ENCODE measurements at regions not wholly inside any gene's neighbourhood (a gene's known extent, or its start where the extent isn't known, plus 50 kb on each side); places are given as distances from the start of the nearest gene placed in this dataset.

DNA sequence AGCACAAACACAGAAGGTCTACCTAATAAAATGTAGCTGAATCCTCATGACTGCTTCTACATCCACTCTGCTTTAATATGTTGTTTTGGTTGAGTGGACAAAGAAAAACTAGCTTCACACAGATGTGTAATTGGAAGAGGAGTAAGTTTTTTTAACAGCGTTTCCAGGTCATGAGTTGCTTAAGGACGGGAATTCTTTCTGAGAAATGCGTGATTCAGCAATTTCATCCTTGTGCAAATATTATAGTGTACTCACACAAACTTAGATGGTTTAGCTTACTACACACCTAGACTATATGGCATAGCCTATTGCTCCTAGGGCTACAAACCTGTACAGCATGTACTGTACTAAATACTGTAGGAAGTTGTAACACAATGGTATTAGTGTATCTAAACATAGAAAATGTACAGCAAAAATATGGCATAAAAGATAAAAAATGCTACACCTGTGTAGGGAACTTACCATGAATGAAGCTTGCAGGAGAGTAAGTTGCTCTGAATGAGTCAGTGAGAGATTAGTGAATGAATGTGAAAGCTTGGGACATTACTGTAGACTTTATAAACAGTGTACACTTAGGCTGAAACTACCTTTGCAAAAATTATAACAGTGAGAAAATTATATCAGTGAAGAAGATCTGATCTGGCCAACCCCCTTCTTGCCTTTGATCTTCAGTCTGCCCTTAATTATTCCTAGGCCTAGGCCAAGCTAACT, 70.8 kb upstream of the IL15 start:
- Histone ChIP-seq H3K36me3 (no peaks in the 10 kb centered on the region), H3K4me1 (no peaks in the 10 kb centered on the region), H3K4me3 (no peak overlapping the region), H3K27ac (no peak overlapping the region), H3K9me3 (no peaks in the 10 kb centered on the region), H3K27me3 (no peaks in the 10 kb centered on the region)
- DNase-seq (no peak), ATAC-seq (no peak), FAIRE-seq (no peak)
- WGBS, 2 donors = 90 to 91% methylated on average over 3 of the region's 3 CpGs
- TF ChIP-seq, protein P1, sequence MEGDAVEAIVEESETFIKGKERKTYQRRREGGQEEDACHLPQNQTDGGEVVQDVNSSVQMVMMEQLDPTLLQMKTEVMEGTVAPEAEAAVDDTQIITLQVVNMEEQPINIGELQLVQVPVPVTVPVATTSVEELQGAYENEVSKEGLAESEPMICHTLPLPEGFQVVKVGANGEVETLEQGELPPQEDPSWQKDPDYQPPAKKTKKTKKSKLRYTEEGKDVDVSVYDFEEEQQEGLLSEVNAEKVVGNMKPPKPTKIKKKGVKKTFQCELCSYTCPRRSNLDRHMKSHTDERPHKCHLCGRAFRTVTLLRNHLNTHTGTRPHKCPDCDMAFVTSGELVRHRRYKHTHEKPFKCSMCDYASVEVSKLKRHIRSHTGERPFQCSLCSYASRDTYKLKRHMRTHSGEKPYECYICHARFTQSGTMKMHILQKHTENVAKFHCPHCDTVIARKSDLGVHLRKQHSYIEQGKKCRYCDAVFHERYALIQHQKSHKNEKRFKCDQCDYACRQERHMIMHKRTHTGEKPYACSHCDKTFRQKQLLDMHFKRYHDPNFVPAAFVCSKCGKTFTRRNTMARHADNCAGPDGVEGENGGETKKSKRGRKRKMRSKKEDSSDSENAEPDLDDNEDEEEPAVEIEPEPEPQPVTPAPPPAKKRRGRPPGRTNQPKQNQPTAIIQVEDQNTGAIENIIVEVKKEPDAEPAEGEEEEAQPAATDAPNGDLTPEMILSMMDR (IDR thresholded peaks at IDR 0.05) = no peak
- intact Hi-C loops (cut with DNase I) = no loop called here

DNA sequence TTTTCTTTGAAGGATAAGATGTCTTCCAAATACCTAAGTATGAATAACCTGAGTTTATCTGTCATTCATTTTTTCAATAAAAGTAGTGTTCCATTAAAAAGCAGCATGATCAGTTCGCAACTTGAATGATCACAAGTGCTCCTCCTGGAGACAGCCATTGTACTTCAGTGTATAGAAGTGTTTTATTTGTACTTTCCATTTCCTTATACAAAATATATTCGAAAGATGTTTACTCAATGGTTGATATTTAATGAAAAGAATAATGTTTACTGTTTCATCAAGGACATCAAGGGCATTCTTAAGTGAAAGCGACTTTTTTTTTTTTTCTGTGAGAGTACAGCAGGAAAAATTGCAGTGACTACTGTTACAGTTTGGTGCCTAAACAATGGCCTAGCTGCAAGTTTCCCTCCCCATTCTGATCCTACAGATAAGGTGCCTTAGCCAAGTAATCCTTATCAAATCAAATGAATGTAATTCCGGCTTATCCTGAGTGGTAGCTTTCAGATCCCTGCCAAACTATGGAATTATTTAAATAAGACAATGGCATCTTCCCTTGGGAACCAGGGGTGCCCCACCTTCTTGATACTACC, 69.0 kb upstream of the IL15 start:
- no peak overlapping the region for H3K27ac ChIP-seq
- DNase-seq = no peak
- H3K4me3 ChIP-seq = no peak overlapping the region
- H3K4me1 ChIP-seq = no peaks in the 10 kb centered on the region
- FAIRE-seq = no peak
- TF ChIP-seq, protein P1 (IDR thresholded peaks at IDR 0.05) = no peak
- no peaks in the 10 kb centered on the region for H3K27me3 ChIP-seq
- WGBS, 2 donors = 51 to 54% methylated on average over 4 of the region's 4 CpGs
- no peak for ATAC-seq
- no peaks in the 10 kb centered on the region for H3K9me3 ChIP-seq
- H3K36me3 ChIP-seq = no peaks in the 10 kb centered on the region
- intact Hi-C loops (cut with DNase I) = no loop called here

DNA sequence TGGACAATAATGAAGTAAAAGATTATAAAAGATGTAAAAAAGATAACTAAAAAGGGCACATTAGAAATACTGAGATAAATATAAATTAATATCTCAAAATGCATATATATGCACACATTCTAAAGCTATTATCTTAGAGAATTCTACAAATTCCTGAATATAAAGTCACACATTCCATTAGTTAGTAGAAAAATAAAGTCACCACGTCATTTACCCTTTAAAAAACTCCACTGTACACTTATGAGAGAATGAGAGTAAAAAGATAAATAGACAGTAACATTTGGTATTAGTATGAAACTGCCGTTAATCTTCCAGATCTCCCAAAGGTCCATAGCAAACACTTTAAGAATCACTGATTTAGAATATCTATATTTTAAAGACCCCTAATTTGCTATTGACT, 67.2 kb upstream of the IL15 start:
- Histone ChIP-seq H3K4me3 (no peak overlapping the region), H3K9me3 (no peaks in the 10 kb centered on the region), H3K27ac (no peak overlapping the region), H3K4me1 (no peaks in the 10 kb centered on the region), H3K36me3 (no peaks in the 10 kb centered on the region), H3K27me3 (no peaks in the 10 kb centered on the region)
- TF ChIP-seq, protein P1 (IDR thresholded peaks at IDR 0.05) = no peak
- WGBS, 2 donors = 89% methylated on average over 2 of the region's 2 CpGs
- intact Hi-C loops (cut with DNase I) = no loop called here
- ATAC-seq (no peak), FAIRE-seq (peak; percentile 81), DNase-seq (no peak)

DNA sequence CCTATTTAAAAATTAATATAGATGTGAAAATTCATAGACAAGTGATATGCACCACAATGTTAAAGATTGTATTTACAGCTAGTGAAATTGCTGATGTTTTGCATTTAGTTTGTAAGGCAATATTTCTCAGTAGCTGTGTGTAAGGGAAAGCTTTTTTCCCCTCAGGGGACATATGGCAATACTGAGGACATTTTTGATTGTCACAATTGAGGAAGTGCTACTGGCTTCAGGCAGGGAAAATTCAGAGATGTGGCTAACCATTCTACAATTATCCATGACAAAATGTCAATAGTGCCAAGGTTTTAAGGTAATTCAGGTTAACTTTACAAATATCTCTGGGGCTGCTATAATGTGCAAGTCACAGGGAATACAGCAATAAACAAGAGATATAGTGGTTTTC, 66.1 kb upstream of the IL15 start:
- H3K9me3 ChIP-seq = no peaks in the 10 kb centered on the region
- no peaks in the 10 kb centered on the region for H3K36me3 ChIP-seq
- H3K4me1 ChIP-seq = no peaks in the 10 kb centered on the region
- H3K27ac ChIP-seq = no peak overlapping the region
- no peak for FAIRE-seq
- H3K4me3 ChIP-seq = no peak overlapping the region
- no peaks in the 10 kb centered on the region for H3K27me3 ChIP-seq
- intact Hi-C loops (cut with DNase I) = no loop called here
- DNase-seq = no peak
- ATAC-seq = no peak
- TF ChIP-seq, protein P1 (IDR thresholded peaks at IDR 0.05) = no peak

DNA sequence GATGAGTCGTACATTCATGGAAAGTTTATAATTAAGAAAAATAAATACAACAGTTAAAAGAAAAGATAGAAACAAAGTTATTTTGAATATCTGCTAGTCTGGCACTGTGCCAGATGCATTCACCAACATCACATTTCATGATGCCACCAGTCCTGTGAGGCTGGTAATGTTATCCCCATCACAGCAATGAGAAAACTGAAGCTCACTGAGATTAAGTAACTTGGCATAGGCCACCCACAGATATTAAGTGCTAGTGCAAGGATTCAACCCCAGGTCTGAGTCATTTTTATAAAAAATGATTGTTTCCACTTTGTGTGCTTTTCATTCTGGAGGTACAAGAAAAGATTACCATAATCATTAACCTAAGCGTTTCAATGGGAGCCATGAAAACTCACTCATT, 65.0 kb upstream of the IL15 start:
- no peak for ATAC-seq
- no peak for FAIRE-seq
- no peaks in the 10 kb centered on the region for H3K4me1 ChIP-seq
- H3K9me3 ChIP-seq = no peaks in the 10 kb centered on the region
- no peak overlapping the region for H3K4me3 ChIP-seq
- 46 to 53% methylated on average over 2 of the region's 2 CpGs for WGBS, 2 donors
- TF ChIP-seq, protein P1 (IDR thresholded peaks at IDR 0.05) = no peak
- DNase-seq = no peak
- intact Hi-C loops (cut with DNase I) = no loop called here
- H3K27ac ChIP-seq = no peak overlapping the region
- no peaks in the 10 kb centered on the region for H3K27me3 ChIP-seq
- no peaks in the 10 kb centered on the region for H3K36me3 ChIP-seq
